T-helper 2 cell (primary cell): ENCODE measurements at regions not wholly inside any gene's neighbourhood (a gene's known extent, or its start where the extent isn't known, plus 50 kb on each side); places are given as distances from the start of the nearest gene placed in this dataset.

Experiments used
- DNase-seq, 5 experiments: peaks; one replicate each; pipeline versions ENCODE4 v3.0.0 to v3.0.0-alpha.2; 2012 to 2022

DNA sequence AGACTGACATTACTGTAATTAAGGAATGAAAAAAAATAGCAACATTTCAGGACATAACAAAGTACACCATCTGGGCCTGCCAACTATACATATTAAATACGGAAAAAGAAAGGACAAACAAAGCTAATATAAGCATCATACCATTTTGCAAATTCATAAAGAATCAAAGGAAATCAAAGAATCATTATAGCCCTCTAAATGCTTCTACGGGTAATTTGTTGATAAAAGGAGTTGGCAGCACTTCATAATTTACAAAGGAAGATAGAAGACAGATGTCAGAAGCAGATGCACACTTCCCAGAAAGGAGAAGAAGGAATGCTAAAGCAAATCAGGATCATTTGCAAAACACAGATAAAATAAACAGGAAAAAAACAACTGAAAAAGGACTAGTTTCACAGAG, 1757.3 kb downstream of the PCDH7 start:
- DNase-seq = no peak

DNA sequence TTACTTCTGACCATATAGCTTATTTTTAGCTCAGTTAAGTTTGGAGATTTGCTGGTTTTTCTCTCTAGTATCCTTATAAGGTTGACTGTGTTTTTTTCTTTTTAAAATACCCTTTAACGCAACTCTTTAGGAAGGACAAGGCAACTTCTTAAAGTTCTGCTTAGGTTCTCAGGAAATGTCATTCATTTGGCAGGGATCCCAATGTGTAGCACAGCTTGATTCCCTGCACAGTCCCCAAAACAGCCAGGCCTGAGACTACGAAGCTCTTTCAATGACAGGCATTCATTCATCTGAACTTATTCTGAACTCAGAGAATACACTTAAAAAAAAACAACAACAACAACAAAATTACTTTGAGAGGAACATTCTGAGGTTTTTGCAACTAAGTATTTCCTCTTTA, 1765.8 kb downstream of the PCDH7 start:
- DNase-seq = no peak

DNA sequence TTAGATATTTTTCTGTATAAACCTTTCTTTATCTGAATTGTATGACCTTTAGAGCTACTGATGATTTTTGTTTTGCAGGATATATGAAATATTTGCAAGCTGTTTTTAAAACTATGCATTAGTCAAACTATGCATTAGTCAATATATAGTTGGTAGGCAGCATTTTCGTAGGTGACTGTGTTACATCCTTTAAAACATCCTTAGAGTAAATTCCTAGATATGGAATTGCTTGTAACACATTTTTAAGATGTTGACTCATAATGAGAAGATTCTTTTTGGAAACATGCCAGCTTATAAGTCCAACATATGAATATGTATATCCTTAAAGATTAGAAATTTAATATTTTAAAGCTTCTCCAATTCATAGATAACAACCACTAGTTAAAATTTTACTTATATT, 1768.5 kb downstream of the PCDH7 start:
- no peak for DNase-seq

DNA sequence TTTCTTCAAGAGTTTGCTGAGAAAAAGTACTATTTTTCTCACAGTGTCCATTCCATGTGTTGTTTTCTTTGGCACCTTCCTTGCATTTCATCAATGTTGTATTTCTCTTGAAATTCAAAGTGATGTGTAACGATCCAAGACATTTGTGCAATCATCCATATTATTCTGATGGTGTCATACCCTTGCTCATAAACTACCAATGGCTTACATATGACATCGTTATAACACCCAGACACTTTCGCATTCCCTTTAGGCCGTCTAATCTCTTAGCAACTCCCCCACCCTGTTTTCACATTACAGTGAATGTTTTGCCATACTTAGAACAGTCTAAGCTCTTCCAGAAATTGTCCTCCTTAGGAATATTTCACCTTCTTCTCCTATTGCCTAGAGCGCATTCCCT, 1779.0 kb downstream of the PCDH7 start:
- DNase-seq = no peak

DNA sequence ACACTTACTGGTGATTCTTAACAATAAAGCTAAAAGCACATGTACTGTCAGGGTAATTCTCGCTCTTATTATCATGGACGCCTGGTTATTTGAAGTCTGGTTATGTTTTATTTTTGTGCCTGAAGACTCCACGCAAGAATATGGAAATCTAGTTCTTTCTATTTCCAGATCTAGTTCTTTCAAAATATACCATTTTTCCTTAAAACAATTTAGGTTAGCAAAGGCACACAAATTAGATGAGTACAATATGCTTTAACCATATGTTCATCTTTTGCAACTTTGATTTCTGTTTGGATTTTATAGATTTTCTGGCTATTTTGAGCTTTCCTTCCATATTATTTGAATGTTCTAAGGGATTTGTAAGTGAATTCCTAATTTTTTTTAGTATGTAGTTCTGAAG, 1783.1 kb downstream of the PCDH7 start:
- no peak for DNase-seq

DNA sequence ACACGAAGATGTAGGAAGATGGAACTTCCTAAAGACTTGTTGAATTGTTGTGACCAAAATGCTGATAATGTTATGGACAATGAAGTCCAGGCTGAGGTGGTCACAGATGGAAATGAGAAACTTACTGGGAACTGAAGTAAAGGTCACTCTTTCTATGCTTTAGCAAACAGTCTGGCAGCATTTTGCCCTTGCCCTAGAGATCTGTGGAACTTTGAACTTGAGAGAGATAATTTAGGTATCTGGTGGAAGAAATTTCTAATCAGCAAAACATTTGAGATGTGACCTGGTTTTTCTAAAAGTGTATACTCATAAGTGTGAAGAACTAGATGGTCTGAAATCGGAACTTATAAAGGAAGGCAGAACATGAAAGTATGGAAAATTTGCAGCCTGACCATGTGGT, 1785.9 kb downstream of the PCDH7 start:
- DNase-seq = no peak

DNA sequence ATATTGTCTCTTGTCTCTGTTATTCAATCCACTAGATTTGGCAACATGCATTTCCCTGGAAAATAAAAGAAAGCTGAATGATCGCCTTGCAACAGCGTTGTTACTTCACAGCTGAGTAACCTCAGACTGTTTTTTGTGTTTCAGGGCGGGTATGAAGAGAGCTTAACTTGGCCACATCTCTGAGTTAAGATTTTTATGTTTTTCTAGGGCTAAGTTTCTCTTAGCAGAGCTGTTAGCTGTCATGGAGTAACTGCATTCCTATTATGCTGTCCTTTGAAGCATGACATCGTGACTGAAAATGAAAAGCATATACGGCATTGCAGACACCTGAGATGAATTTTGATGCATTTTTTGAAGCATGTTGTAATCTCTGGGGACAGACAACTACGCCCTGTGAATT, 1798.9 kb downstream of the PCDH7 start:
- no peak for DNase-seq

DNA sequence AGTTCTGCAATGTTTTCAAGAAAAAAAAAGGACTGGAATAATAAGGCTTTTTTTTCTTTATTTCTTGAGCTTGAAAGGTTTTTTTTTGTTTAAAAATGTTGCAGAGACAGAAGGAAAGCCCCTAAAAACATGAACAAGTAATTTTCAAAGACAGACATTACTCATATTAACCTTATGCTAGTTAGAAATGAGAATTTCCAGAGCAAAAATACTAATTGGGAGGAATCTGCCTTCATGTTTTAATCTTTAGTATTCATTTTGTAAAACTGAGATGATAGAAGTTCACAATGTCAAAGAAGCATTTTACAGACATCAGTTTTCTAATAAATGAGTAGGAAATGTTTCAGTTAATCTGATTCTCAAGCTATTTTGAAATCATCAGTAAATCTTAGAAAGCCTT, 1805.3 kb downstream of the PCDH7 start:
- DNase-seq = no peak

DNA sequence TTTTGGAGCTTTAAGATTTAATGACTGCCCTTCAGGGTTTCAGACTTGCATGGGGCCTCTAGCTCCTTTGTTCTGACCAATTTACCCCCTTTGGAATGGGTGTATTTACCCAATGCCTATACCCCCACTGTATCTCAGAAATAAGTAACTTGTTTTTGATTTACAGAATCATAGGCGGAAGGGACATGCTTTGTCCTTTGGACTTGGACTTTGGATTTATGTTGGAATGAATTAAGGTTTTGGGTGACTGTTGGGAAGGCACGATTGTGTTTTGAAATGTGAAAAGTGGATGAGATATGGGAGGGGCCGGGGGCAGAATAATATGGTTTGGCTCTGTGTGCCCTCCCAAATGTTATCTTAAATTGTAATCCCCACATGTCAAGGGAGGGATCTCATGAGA, 1824.7 kb downstream of the PCDH7 start:
- DNase-seq = no peak

DNA sequence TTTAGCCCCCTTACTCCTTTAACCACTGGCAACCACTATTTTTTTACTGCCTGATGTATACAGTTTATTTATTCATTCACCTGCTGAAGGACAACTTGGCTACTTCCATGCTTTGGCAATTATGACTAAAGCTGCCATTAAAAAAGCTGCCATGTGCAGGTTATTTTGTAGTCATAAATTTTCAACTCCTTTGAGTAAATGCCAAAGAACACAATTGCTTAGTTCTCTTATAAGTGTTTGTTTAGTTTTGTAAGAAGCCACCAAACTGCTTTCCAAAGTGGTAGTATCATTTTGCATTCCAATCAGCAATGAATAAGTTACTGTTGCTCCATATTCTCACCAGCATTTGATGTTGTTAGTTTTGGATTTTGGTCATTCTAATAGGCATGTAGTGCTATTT, 1831.8 kb downstream of the PCDH7 start:
- DNase-seq = no peak

DNA sequence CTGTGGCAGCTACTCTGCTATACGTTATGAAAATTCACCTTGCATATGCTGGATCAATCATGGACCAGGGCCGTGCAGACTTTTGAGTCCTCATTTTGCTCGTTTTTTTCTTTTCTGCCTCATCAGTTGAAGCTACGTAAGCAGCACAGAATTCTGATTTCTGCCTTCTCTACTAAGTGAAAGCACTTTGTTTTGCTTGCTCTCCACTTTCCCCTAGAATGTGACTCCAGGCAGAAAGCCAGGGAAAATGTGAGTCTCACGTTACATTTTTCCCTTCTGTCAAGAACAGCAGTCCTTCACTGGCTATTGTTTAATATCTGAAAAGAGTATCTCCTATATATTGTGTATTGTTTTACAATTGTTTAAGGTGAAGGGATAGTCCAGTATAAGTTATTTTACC, 1840.1 kb downstream of the PCDH7 start:
- DNase-seq = no peak

DNA sequence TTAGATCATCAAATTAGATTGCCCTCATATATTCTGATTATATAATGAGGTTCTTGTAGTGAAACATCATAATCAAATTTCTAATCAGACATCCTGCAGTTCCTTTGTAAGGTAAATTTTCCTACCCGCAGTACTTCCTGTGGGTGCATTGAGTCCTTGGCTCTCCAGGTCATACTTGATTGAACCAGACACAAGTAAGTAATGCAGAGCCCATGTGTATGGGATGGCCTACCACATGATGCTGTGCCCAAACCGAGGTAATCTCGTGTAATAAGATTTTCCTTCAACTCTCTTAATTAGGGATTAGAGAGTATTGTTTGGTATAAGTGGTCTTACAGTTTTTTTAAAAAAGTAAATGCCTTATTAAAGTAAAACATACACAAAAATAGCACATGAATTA, 1841.8 kb downstream of the PCDH7 start:
- DNase-seq = no peak

DNA sequence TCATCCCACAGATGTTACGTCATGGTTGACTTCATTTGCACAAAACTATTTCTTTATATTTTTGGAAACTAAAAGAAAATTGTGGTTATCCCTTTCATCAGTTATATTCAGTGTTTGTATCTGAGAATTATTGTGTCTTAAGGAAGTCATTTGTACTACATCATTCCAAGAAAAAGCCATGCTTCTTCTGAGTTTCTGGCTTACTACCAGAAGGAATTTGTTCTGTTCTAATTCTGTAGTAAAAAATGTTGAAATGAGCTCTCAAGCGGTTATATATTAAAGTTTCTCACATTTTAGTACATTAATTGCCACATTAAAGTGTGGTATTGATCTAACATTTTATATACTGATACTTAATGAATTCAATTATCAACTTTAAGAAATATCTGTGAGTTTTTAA, 1844.5 kb downstream of the PCDH7 start:
- no peak for DNase-seq

DNA sequence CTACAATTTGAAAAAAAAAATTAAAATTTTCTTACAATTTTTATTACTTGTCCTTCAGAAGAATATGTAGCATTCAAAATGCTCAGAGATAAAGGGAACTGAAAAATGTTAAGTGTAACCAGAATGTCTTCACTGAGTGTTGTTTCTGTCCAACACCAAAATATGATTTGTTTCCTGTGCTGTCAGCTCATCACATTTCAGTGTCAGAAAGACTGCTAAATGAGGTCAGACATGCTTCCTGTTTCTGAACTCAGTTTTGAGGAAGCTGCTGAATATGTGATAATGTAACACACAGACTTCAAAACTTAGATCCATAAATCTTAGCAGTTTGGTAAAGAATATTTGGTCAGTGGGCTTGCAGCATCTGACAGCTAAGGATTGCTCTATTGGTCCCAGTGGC, 1849.7 kb downstream of the PCDH7 start:
- DNase-seq = no peak

DNA sequence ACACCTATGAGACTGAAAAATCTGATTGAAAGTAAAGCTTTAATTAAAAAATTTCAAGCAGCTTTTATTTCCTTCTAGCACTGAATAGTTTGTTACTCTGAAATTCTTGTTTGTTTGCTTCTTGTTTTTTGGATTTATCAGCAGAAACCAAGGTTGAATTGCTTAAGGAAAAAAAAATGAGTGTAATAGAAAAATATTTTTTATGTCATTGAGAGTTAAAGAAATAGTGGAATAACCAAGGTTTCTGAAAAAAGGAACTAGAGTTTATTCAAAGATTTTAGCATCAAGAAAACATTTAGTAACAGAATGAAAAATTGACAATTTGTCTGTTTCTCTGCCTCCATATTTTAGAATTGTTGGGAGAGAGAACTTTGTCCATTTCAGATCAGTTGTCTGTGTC, 1852.2 kb downstream of the PCDH7 start:
- no peak for DNase-seq

DNA sequence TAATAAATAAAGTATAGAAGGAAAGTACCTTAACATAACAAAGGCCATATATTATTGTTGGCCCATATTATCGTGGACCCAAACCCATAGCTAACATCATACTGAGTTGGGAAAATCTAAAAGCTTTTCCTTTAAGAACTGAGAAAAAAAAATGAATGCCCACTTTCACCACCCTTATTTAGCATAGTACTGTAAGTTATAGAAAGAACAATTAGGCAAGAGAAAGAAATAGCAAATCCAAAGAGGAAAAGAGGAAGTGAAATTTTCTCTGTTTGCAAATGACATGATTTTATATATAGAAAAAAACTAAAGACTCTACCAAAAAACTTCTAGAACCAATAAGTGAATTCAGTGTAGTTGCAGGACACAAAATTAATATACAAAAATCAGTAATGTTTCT, 1854.6 kb downstream of the PCDH7 start:
- no peak for DNase-seq

DNA sequence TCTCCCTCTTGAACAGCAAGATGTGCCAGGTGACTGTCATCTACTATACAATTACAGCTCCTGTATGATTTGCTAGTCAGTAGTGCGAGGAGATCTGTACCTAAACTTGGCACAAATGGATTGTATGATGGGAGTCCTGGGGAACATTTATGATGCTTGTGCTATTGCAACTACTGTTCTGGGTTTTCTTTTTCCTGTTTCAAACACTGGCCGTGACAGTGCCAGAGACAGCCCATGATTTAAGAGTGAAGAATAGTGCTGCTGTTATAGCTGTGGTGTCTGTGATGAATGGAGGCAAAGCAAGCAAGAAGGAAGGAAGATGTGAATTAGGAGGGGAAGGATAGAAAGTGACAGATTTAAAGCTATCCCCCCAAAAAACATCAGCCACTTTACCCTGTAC, 1868.9 kb downstream of the PCDH7 start:
- no peak for DNase-seq

DNA sequence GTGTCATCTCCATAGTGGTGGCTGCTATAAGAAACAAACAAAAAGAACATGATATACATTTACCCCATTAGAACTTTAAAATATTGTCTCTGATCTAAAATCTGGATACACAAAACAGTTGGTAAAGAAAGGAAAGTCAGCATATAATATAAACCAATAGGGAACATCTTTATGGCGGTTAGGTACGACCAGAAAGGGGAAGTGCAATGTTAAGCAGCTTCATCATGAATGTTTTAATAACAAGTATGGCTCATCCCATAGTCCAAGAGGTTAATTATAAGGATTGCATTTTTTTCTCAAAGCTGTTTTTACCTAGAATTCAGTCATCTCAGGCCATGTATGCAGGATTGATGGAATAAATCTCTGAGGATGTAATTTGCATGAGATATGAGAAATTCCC, 1869.7 kb downstream of the PCDH7 start:
- no peak for DNase-seq

DNA sequence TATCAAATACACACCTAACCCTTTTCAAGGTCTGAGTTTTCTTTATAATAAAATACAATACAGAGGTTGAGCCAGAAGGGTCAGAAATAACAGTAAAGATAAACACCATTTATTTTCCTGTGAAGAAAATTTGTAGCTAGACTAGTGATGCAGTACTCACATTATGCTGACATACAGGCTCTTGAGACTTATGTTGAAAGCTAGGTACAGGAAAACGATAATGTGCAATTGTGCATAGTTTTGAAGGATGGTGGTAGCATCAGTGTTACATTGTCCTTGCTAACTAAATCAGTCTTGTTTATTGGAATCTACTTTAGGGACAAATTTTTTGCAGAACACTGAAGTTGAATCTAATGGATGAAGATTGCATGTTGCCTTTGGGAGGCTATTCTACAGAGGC, 1877.2 kb downstream of the PCDH7 start:
- no peak for DNase-seq

DNA sequence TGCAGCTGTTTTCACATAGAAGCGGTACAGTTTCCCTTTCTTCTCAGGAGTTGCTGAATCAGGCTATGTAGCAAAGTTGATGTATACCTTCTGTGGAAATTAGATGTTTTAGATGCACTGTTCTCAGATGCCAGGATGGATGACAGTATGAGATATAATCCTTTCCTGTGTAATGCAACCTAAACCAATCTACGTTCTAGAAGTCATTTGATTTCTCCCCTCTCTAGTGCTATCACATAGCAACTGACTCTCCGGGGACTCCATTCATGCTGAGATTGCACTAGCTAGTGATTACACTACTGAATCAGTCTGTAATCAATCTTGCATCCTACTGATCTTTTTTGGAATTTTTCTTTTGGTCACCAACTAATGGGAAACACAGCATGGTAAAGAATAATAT, 1881.7 kb downstream of the PCDH7 start:
- DNase-seq = no peak

DNA sequence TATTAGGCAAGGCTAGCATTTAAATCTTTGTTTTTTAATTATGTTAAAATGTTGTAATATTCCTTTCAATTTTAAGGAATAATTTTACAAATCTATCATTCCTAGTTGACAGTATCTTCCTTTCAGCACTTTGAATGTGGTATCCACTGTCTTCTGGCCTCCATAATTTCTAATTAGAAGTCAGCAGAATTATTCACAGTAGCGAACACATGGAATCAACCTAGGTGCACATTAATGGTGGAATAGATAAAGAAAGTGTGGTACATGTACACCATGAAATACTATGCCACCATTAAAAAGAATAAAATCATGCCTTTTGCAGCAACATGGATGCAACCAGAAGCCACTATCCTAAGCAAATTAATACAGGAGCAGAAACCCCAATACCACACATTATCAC, 1887.8 kb downstream of the PCDH7 start:
- no peak for DNase-seq

DNA sequence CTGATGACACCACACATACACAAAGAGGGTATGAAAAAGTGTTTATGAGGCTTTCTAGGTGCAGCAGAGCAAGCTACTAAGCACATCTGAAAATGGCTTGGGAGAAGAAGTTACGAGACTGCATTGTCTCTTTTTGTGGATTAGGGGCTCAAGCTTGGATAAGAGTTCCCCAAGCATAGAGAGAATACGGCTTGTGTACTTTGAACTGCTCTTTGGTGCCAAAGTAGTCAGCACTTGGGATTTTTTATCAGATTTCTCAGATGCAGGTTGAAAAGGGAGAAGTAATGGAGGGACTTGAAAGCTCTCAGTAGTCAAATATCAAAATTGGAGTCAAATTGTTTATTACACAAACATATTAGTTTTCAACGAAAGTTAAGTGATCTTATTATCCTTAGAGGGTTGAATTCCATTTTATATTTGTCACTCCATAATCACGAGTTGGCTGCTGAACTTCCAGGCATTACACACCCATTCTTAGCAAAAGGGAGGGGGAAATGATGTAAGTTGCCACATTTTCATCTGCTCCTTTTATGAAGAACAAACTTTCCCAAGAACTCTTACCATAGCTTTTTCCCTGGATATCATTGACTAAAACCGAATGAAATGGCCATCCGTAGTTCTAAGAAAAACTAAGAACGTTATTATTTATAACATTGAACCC, 1904.9 kb downstream of the PCDH7 start:
- no peak for DNase-seq

DNA sequence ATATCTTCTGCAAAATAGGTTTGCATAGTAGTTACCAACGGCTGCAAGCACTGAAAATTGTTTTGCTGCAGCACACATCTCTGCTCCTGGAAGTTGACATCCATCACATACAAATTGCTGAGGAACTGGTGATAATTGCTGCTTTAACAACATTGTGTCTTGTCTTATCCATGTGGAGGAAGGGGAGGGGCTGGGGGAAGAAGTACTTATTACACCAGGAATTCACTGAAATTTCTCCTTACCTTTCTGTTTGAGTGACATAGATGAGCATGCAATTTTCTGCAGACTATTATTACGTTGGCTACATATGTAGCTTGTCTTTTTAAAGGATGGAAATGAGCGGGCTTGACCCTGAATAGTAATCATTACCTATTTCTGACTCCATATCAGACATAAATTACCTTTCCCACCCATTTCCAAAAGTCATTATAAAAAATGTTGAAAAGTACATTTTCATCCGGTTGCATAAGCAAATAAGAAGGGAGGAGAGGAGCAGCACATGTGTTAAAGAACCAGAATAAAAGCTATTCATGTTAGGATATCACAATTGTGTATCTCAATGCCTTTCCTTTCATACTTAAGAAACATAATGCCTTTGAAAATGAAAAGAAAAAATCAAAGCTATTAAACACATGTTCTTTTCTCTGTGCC, 1905.6 kb downstream of the PCDH7 start:
- DNase-seq = no peak

DNA sequence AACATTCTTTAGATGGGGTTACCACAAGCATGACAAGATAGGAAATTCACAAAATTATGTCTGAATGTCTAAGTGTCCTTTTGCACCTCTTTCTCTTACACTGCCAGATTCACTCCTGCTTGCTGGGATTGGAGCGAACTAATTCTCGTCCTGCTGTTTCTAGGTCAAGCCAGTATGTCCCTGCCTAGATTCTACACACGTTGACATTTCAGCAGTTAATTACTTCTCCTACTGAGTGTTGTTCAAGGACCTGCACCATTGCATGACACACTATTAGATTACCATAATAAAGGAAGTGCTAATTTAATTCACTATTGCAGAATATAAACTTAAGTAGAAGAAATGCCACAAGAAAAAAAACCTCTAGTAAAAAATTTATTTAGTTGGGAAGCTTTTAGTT, 1911.7 kb downstream of the PCDH7 start:
- no peak for DNase-seq

DNA sequence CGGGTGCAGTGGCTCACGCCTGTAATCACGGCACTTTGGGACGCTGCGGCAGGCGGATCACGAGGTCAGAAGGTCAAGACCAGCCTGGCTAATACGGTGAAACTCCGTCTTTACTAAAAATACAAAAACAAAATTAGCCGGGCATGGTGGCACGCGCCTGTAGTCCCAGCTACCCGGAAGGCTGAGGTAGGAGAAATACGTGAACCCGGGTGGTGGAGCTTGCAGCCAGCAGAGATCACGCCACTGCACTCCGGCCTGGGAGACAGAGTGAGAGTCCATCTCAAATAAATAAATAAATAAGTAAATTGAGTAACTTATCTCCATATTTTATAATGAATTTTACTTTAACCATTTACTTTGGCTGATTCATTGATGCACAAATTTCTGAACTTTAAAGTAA, 1913.3 kb downstream of the PCDH7 start:
- DNase-seq = no peak
